ENCODE measurements at regions not wholly inside any gene's neighbourhood (a gene's known extent, or its start where the extent isn't known, plus 50 kb on each side); places are given as distances from the start of the nearest gene placed in this dataset.

DNA sequence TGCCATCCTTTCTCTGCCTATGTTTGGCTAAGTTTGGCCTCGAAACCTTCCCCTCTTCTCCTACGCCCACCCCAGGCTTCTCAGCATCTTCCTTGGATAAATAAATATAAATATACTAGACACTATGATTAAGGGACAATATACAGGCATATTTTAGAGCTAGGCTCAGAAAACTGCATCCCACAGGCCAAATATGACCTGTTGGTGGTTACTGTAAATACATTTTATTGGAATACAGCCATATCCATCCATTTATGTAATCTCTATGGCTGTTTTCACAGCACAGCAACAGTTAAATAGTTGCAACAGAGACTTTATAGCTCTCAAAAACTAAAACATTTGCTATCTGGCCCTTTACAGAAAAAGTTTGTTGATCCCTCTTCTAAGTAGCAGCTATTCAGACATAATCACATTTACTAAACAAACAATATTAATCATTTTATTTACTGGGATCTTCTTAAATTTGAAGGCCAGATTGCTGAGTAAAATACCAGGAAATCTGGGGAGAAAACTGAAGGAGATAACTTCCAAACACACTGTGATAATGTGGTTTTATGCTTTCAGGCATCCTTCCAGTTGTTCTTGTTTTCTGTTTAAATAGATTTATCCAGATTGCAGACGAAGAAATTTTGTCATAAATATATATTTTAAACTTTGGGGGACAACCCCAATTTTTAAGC is 269.7 kb upstream of the THRB start:
- DNase-seq (ENCODE audit: low spot score) = no peak

DNA sequence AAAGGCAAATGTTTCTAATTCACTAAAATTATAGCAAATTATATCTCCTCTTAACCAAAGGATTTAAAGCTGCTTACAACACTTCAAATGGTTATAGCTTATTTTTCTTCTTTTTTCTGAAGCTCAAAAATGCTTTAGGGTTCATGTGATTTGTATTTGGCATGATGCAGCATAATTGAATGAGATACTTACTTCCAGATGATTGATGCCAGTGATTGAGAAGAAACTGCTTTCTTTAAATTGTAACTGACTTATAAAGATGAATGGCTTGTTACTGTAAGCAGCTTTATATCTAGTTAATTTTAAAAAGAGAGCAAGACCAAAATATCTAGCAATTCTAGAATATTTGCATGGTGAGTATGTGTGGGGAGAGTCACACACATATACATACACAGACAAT is 270.7 kb upstream of the THRB start:
- DNase-seq (ENCODE audit: low spot score) = no peak

DNA sequence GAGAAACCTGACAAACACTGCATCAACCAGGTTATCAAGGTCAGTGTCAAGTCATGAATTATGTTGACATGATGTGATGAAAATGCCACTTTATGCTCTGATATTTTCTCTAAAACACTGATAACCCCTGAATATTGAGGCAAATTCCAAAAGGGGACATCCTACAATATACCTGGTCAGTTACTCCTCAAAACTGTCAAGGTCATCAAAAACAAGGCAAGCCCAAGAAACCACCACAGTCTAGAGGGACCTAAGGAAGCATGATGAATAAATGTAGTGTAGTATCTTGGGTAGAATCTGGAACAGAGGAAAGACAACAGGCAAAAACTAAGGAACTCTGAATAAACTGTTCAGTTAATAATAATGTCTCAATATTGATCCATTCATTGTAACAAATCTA is 275.3 kb upstream of the THRB start:
- DNase-seq (ENCODE audit: low spot score) = no peak

DNA sequence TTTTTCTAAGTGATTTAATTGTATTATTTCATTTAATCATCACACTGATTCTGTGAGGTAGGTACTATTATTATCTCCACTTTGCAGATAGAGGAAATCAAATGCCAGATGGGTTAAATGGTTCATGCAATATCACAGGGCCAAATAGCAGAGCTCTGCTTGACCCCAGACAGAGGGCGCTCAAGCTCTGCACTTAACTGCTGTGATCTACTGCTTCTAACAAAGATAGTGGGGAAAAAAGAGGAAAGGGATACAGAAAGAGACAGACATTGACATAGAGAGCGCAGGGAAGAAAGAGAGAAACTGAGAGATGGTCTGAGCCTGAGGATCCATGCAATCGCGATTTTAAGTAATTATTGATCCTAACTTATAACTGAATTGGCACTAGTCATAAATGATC is 279.1 kb upstream of the THRB start:
- DNase-seq (ENCODE audit: low spot score) = peak; percentile 83

DNA sequence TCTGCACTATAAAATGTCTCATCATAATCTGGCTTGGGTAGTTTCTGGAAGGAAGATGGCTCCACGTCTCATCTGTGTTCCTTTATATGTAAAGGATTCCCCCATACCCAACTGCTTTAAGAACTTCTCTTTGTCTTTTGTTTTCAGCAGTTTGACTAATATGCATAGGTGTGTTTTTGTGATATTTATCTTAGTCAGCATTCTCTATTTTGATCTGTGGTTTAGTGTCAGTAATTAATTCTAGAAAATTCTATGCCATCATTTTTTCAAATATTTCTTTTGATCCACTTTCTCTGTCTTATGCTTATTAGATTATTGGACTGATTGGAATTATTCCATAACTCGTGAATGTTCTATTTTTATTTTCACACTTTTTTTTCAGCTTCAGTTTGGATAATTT is 286.3 kb upstream of the THRB start:
- no peak for DNase-seq (ENCODE audit: low spot score)

DNA sequence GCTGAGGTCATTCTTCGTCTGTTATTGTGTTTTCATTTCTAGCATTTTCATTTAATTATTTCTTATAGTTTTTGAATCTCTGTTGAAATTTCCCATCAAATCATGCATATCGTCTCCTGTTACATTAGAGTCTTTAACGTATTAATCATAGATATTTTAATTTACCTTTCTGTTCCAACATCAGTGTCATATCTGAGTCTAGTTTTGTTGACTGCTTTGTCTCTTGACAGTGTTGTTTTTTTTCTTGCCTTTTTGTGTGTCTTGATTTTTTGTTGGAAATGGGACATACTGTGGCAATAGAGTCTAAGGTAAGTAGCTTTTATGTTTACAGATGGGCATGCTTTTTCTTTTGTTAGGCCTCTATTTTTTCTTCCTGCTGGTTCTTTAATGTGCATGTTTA is 286.8 kb upstream of the THRB start:
- no peak for DNase-seq (ENCODE audit: low spot score)

DNA sequence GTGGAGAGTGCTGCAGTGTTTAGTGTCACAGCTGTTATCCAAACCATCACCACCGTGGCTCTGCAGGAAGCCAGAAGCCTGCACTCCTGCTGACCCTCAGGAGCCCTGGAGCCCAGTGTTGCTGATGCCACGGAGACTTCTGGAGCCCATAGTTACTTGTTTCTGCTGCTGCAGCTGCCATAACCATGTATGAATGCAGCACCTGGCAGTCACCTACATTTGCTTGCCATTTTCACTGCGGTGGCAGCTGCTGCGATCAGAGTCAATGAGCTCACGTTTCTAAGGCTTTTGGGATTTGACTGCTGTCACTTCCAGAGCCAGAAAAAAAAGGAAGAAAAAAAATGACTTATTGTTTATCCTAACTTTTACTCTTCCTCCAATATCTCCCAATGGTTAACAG is 299.2 kb upstream of the THRB start:
- no peak for DNase-seq (ENCODE audit: low spot score)

DNA sequence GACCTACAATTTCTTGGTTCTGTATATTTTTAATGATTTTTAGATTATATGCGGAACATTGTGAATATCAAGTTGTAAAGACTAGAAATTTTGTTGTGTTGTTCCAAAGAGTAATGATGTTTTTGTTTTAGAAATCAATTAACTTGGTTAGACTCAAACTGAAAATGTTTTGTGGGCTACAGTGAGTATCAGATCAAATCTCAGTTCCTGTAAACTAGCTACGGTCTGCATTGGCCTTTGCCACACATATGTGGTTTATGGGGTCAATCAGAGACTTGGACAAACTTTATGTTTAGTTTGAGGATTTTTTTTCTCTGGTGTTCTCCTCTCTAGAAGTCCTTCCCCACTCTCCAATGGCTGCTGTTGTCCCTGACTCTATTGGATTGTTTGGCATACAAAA is 308.0 kb upstream of the THRB start:
- no peak for DNase-seq (ENCODE audit: low spot score)

DNA sequence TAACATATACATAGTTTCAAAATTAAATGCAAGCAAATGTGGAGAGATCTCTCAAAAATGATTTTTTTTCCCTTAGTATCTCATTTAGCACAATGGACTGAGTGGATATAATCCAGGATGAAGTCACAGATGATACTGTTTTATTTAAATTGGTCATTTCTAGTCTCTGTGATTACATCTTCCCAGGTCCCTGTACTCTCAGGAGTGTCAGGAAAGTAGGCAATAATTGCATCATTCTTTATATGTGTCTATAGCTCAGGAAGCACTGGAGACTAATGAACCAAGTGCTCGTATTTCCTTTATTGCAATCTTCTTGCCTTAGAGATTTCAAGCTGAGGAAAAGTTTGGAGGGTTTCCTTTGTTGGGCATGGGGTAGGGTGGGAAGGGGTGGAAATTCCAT is 309.4 kb upstream of the THRB start:
- DNase-seq (ENCODE audit: low spot score) = no peak

DNA sequence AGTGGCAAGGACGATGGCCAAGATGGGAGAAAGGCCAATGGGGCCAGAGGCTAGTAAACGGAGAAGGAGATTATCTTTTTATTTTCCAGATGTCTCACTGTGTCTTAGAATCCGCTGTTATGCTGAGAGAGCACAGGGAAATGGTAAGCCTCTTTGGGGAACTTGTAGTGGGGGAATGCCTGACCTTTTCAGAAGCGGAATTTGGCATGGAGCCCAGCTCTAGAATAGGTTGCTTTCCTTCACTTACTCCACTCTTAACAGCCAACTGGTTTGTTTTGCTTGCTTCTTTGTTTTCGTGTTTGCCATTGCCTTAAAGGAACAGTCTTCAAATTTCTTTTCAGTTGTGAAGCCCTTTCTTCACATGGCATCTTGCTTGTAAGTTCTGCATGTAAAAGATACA is 316.2 kb upstream of the THRB start:
- no peak for DNase-seq (ENCODE audit: low spot score)

DNA sequence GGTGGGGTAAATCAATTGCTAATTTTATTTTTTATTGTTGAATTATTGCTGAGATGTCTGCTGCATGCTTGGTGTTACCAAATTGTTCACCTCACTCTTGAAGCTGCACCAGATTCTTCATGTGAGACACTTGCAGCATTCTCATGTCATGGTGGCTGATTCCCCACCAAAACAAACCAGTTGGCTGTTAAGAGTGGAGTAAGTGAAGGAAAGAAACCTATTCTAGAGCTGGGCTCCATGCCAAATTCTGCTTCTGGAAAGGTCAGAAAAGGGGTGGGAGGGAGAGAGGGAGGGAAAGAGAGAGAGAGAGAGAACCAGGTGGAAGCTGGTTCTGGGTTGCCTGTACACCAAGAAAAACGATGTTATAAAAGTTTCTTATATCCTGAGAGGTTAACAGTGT is 317.5 kb upstream of the THRB start:
- DNase-seq (ENCODE audit: low spot score) = no peak

DNA sequence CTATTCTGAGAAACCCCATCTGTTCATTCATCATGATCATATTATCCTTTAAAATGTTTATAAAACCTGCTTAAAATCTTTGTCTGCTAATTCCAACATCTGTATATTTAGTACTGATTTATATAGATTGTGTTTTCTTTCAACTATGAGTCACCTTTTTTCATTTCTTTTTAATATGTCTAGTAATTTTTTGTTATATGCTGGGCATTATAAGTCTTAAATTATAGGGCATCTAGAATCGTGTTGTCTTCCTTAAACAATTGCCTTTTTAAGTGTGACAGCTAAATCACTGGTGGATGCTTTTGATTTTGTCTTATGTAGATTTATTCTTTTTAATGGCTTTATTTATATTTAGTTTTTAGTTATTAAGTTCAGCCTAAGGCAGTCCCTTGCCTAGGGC is 323.4 kb upstream of the THRB start:
- DNase-seq (ENCODE audit: low spot score) = no peak

DNA sequence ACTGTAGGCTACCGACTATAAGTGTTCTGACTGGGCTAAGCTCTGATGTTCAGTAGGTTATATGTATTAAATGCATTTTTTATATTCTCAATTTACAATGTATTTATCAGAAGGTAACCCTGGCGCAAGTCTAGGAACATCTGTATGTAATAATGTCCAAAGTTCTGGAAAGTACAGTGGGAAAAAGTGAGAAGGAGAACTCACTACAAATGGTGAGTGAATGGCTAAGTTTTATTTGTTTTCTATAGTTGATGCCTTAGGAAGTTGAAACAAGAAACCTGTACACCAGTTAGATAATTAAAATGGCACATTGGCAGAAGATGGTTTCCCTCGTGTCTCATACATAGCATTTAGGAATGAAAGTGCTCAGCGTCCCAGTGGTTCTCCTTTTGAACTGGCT is 333.4 kb upstream of the THRB start:
- DNase-seq (ENCODE audit: low spot score) = no peak

DNA sequence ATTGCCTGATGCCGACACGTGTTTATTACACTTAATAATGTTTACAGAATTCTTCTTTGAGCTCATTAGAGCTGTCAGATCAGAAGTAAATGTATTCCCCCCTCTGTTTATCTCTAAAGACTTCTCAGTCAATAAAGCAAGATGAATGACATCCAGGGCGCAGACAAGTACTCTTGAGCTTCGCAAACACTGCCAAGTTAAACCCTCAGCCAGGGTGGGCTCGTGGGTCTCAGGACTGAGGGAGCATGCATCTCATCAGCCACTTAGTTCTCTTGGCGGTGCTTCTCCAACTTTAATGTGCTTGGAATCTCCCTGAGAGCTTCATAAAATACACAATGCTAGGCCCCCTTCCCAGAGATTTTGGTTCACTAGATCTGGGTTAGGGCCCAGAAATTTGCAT is 333.9 kb upstream of the THRB start:
- DNase-seq (ENCODE audit: low spot score) = no peak

DNA sequence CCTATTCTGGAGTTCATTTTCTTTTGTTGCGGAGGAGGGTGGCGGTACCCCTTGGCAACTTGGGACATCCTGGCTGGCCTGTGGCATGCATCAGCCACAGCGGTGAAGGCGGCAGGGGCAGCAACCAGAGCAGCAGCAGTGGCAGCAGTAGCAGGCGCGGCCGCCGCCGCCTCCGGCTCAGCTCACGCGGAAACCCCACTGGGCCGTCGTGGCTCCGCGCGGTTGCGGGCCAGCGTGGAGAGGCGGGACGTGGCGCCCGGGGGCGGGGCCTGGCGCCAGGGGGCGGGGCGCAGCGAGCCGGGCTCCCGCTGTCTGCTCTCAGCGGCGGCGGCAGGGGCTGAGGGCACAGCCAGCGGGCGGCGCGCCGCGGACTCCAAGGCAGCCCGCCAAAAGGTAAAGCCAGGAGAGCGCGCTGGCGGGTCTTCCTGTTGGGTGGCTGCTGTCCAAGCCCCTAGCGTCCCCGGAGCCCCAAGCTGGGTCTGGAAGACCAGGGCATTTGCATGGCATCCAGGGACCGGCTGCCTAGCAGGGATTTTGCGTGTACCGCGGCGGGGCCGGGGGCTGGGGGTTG is 334.4 kb upstream of the THRB start:
- DNase-seq (ENCODE audit: low spot score) = no peak

DNA sequence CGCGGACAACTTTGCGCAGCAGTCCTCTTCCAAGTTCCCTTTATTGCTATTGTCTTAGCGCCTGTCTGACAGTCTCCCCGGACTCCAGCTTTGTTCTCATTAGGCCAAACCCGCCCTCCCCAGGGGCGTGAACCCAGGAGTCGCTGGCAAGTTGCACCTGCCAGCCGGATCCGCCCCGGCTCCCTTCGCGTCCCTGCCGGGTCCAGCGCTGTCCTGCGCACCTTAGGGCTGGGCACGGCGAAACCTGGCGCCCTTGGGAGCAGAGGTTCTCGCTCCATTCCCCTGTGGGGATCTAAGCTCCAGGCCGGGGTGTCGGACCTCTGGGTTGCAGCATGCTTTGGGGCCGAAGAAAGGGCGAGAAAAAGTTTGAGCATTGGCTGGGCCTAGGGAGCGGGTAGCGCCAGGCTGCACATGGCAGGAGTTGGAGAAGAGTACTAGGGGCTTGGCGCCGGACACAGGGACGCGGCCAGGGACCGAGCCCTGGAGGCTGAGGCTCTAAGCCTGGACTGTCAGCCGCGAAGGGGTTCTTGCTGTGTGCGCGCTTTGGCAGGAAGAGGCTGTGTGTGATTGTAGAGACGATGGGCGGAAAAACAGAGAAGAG is 335.1 kb upstream of the THRB start:
- DNase-seq (ENCODE audit: low spot score) = no peak

DNA sequence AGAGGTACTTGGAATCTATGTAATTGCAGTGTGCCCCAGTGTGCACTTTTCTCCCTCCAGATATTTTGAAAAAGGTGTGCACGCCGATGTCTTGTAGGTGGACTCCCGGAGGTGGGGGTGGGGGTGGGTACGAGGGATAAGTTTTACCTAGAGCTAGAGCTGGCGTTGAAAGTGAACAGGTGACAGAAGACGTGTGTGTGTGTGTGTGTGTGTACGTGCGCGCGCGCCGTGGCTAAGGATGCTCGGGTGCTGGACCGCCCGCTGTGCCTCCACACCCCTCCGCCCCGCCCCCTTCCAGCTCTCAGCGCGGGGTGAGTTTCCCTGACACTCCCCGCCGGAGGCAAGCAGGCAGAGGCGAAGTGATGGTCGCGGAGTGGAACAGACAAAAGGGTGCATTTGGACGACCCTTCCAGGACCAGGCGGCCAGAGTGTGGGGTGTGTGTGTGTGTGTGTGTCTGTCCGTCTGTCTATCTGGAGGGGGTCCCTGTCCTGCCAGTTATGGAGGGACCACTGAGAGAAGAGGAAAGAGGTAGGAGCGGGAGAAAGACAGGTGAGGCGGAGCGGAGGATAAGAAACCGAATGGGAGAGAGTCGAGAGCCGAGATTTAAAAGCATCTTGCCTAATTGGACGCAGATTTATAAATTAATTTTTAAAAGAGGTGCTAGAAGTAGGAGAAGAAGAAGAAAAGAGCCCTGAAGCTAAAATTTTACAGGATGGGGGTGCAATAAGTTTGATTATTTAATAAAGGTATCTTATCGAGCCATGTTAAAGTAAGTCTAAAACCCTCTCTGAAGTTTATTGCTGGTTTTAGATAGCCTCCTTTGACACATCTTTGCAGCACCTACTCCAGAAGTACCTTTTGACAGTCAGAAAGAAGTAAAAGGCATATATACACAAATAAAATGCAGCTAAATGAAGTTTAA is 335.8 kb upstream of the THRB start:
- DNase-seq (ENCODE audit: low spot score) = no peak

DNA sequence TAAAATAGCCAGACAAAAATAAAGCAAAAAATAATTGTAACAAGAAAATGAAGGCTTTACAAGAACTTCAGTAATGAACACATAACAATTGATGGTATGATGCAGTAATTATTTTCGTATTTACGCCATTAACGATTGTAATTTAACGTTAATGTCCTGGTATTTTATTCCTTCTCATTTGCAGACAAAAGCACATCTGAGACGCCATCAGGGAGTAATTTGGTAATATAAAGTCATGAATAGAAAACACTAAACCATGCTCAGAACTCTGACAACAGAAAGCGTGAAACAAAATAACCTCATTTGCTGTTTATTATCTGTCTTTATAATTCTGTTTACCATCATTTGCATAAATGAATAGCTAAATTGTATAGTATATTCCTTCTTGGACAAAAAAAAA is 336.6 kb upstream of the THRB start:
- DNase-seq (ENCODE audit: low spot score) = no peak

DNA sequence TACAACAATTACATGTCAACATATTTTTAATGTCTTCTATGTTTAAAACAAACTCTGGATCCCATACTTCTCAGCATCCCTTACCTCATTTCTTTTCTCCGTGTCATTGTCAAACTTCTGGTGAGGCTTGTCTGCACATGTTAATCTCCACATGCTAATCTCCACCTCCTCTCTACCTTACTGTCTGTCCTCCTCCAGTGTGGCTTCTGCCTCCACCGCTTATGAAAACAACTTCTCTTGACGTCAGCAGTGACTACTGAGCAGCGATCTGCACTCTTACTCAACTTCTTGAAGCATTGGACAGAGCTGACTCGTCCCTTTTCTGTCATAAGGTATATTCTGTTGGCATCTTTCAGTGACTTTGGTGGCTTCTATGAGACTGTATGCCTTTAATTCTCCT is 338.2 kb upstream of the THRB start:
- DNase-seq (ENCODE audit: low spot score) = no peak

DNA sequence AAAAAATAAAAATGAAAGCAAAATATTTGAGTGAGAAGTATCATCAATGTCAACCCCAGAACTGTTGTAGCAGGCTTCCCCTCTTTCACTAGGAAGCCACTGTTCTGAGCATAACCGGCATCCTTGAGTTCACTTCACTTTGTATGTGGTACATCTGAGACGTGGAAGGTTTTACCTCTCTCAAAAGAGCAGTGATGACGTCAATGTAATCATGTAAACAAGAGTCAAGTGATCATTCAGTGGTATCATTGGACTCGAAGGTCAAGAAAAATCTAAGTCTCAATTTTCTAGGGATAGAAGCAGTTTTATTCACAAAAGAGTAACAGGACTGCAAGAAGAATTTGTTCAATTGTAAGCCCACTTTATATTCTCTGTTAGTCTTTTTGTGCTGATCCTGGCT is 339.8 kb upstream of the THRB start:
- DNase-seq (ENCODE audit: low spot score) = no peak

DNA sequence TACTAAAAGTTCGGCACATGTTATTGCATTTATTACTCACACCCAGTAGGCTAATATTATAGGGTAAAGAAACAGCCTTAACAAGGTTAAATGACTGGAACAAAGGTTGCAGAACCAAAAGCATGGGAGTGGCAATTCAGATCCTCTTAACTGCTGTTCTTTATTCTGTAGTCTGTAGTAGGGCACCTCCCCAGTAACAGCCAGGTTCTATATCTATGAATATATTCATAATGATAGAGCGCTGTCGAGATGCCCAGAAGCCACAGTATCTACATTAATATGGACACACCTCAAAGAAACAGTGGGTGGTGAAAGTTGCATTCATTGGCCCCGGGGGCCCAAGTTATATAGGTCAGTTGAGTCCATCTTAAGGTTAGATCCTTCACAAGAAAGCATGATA is 340.9 kb upstream of the THRB start:
- no peak for DNase-seq (ENCODE audit: low spot score)

DNA sequence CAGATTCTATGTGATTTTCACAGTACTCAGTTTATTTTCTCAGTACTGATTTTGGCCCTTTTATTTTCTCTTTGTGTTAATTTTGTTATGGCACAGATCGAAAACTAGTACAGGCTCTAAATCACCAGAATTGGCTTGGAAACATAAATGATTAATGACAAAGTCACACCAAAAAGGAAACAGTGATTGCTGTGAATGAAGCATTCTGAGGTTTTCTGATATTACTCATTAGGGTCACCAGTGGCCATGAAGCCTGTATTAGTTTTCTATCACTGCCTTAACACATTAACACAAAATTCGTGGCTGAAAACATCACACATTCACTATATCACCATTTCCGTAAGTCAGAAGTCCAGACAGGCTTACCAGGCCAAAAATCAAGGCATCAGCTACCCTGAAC is 343.0 kb upstream of the THRB start:
- DNase-seq (ENCODE audit: low spot score) = peak; percentile 2

DNA sequence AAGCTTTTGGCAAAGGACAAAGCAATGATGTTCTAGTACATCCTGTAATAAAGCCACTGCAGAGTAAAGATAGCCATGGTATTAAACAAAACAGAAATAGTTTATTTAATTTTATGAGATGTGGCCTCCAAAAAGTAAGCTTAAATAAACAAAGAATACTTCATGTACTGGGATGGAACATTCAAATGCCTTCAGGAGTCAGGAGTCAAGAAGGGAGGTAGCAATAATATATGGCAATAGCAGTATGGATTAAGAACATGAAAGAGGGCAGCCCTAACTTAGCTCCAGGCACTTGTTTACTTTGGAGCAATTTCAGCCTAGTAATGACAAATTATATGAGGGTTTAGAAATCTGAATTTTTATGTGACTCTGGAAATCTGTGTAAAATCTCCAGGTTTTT is 343.9 kb upstream of the THRB start:
- DNase-seq (ENCODE audit: low spot score) = no peak

Measured in RKO (cell line).